CD14-positive monocyte (primary cell): ENCODE measurements at regions not wholly inside any gene's neighbourhood (a gene's known extent, or its start where the extent isn't known, plus 50 kb on each side); places are given as distances from the start of the nearest gene placed in this dataset.
A peak's percentile ranks its signal among the peaks of the same experiment; 100 is the strongest.

Experiments
- DNase-seq, 3 donors: peaks; one replicate each; pipeline ENCODE4 v3.0.0-alpha.2; 2011 to 2022
- H2AFZ ChIP-seq: 2 replicates; pipeline ENCODE4 v1.6.0; 2012; ENCODE audit warnings: mild to moderate bottlenecking, low read depth, low read length, inconsistent platforms; ENCODE audit not compliant: insufficient read depth, poor library complexity, severe bottlenecking
- H3K27ac ChIP-seq, 2 donors: 1 replicate in 1 of 2; 2 replicates in 1 of 2; pipeline ENCODE4 v1.5.1; 2012 to 2013; ENCODE audit warnings: low read length in 2 of 2, control low read depth in 1 of 2, inconsistent platforms in 1 of 2, low read depth in 1 of 2, mild to moderate bottlenecking in 1 of 2
- H3K27me3 ChIP-seq, 2 donors: one replicate each; pipeline versions ENCODE4 v1.6.0 to v1.6.1; 2011 to 2013; ENCODE audit warnings: low read length in 2 of 2; ENCODE audit not compliant: control insufficient read depth in 2 of 2, insufficient read depth in 2 of 2
- H3K36me3 ChIP-seq, 2 donors: replicated peaks in 1 of 2; 1 replicate in 1 of 2; 2 replicates in 1 of 2; pipeline versions ENCODE4 v1.5.1 to v1.6.1; 2012 to 2013; ENCODE audit warnings: low read length in 2 of 2, control low read depth in 1 of 2, inconsistent platforms in 1 of 2, mild to moderate bottlenecking in 1 of 2; ENCODE audit not compliant: insufficient read depth in 2 of 2, control insufficient read depth in 1 of 2
- H3K4me1 ChIP-seq, 2 donors: 1 replicate in 1 of 2; 2 replicates in 1 of 2; pipeline versions ENCODE4 v1.5.1 to v1.6.1; 2012 to 2013; ENCODE audit warnings: low read length in 2 of 2, control low read depth in 1 of 2, inconsistent platforms in 1 of 2, mild to moderate bottlenecking in 1 of 2, moderate library complexity in 1 of 2; ENCODE audit not compliant: insufficient read depth in 2 of 2, control insufficient read depth in 1 of 2
- H3K4me2 ChIP-seq: replicated peaks from 2 replicates; pipeline ENCODE3; 2012; ENCODE audit warnings: low read length, moderate library complexity, mild to moderate bottlenecking; ENCODE audit not compliant: poor library complexity, severe bottlenecking; ENCODE audit errors: extremely low read depth
- H3K4me3 ChIP-seq, 3 experiments: fragments of 200-600 bp in 1 of 3; sonication (generic) in 1 of 3; replicated peaks in 1 of 3; 1 replicate in 2 of 3; 2 replicates in 1 of 3; pipeline ENCODE4 v1.5.1; 2011 to 2013; ENCODE audit warnings: low read length in 3 of 3, mild to moderate bottlenecking in 3 of 3, control low read depth in 2 of 3, low read depth in 2 of 3, inconsistent platforms in 1 of 3, moderate library complexity in 1 of 3
- H3K79me2 ChIP-seq: 2 replicates; pipeline ENCODE4 v1.6.0; 2012; ENCODE audit warnings: mild to moderate bottlenecking, control low read depth, inconsistent platforms, low read length, moderate library complexity; ENCODE audit not compliant: insufficient read depth
- H3K9ac ChIP-seq: 2 replicates; pipeline ENCODE4 v1.6.0; 2017; ENCODE audit warnings: low read length, mild to moderate bottlenecking; ENCODE audit not compliant: insufficient read depth, poor library complexity, severe bottlenecking
- H3K9me3 ChIP-seq, 2 donors: replicated peaks in 1 of 2; 1 replicate in 1 of 2; 2 replicates in 1 of 2; pipeline versions ENCODE4 v1.5.1 to v1.6.1; 2012 to 2013; ENCODE audit warnings: low read length in 2 of 2, control low read depth in 1 of 2; ENCODE audit not compliant: control insufficient read depth in 1 of 2, insufficient read depth in 1 of 2
- H4K20me1 ChIP-seq: 2 replicates; pipeline ENCODE4 v1.6.0; 2012; ENCODE audit warnings: mild to moderate bottlenecking, low read length, control low read depth, moderate library complexity; ENCODE audit not compliant: insufficient read depth
- H3K27ac Mint-ChIP-seq, 7 donors: one replicate each; pipeline ENCODE4 v1.8.0; 2020; ENCODE audit warnings: mild to moderate bottlenecking in 7 of 7, mixed read lengths in 7 of 7, moderate library complexity in 6 of 7, inconsistent platforms in 2 of 7
- H3K27me3 Mint-ChIP-seq, 3 donors: one replicate each; pipeline ENCODE4 v1.8.0; 2021 to 2022; ENCODE audit warnings: low read depth in 3 of 3, mild to moderate bottlenecking in 3 of 3, mixed read lengths in 3 of 3, moderate library complexity in 3 of 3, inconsistent platforms in 1 of 3
- H3K36me3 Mint-ChIP-seq, 2 donors: one replicate each; pipeline ENCODE4 v1.8.0; 2020; ENCODE audit warnings: mixed read lengths in 2 of 2, inconsistent platforms in 1 of 2, mild to moderate bottlenecking in 1 of 2
- H3K4me1 Mint-ChIP-seq: one replicate; pipeline ENCODE4 v1.8.0; 2020; ENCODE audit warnings: mild to moderate bottlenecking, mixed read lengths
- H3K4me3 Mint-ChIP-seq, 2 donors: one replicate each; pipeline ENCODE4 v1.8.0; 2020; ENCODE audit warnings: mild to moderate bottlenecking in 2 of 2, mixed read lengths in 2 of 2, moderate library complexity in 1 of 2
- H3K9me3 Mint-ChIP-seq, 7 donors: one replicate each; pipeline ENCODE4 v1.8.0; 2020 to 2022; ENCODE audit warnings: mixed read lengths in 7 of 7, mild to moderate bottlenecking in 6 of 7, moderate library complexity in 6 of 7, inconsistent platforms in 2 of 7
- WGBS: methylation state at CpG from one replicate; pipeline ENCODE4 v1.1.5; 2013; ENCODE audit warnings: missing lambda C conversion rate; ENCODE audit not compliant: insufficient coverage; 5-methylcytosine and 5-hydroxymethylcytosine counted together
- intact Hi-C, 2 donors: fragments of 100-400 bp; cut with micrococcal nuclease; formaldehyde crosslinking; loops; one replicate each; pipeline versions ENCODE4 v1.15.0 to v1.15.1; 2023
- TF ChIP-seq, protein P1 (sequence below): fragments of 200-600 bp; IDR thresholded peaks from one replicate; pipeline ENCODE4 v1.8.0; 2022; ENCODE audit warnings: antibody characterized with exemption, mild to moderate bottlenecking

DNA sequence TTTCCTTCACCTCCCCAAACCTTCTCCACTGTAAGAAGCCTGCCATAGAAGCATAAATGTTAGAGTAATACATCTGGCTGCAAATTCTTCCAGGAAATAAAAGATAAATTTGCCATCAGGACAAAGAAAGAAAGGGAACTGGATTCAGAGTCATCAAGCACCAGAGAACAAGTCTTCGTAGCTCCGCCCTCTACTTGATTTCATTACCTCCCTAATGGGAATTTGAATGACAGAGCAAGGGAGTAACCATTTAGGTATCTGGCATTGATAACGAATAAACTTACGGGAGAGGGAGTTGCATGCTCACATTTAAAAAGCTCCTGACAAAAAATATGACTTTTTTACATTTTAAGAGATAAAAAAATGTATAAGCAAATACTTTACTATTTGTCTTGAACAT is 263.4 kb downstream of the NEBL start:
- Mint-ChIP-seq H3K27me3 (no peaks in the 10 kb centered on the region), H3K36me3 (no peaks in the 10 kb centered on the region), H3K4me3 (no peak overlapping the region), H3K27ac (no peak overlapping the region), H3K4me1 (no peaks in the 10 kb centered on the region), H3K9me3 (peaks cover 0 to 8% (median 3%) of the 10 kb centered on the region in 7 donors)
- whole genome bisulfite sequencing: no CpG with 5 or more reads among the region's 4 CpGs
- no peak overlapping the region for H3K27ac ChIP-seq
- no peaks in the 10 kb centered on the region for H3K4me1 ChIP-seq
- TF ChIP-seq, protein P1, sequence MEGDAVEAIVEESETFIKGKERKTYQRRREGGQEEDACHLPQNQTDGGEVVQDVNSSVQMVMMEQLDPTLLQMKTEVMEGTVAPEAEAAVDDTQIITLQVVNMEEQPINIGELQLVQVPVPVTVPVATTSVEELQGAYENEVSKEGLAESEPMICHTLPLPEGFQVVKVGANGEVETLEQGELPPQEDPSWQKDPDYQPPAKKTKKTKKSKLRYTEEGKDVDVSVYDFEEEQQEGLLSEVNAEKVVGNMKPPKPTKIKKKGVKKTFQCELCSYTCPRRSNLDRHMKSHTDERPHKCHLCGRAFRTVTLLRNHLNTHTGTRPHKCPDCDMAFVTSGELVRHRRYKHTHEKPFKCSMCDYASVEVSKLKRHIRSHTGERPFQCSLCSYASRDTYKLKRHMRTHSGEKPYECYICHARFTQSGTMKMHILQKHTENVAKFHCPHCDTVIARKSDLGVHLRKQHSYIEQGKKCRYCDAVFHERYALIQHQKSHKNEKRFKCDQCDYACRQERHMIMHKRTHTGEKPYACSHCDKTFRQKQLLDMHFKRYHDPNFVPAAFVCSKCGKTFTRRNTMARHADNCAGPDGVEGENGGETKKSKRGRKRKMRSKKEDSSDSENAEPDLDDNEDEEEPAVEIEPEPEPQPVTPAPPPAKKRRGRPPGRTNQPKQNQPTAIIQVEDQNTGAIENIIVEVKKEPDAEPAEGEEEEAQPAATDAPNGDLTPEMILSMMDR: no peak
- no peaks in the 10 kb centered on the region for H3K79me2 ChIP-seq
- H2AFZ ChIP-seq: no peak overlapping the region
- intact Hi-C loops: no loop called here
- no peaks in the 10 kb centered on the region for H3K36me3 ChIP-seq
- no peak overlapping the region for H3K9ac ChIP-seq
- H3K4me3 ChIP-seq: no peak overlapping the region
- no peaks in the 10 kb centered on the region for H3K27me3 ChIP-seq
- no peaks in the 10 kb centered on the region for H3K9me3 ChIP-seq
- no peak for DNase-seq
- H4K20me1 ChIP-seq: no peaks in the 10 kb centered on the region
- H3K4me2 ChIP-seq: no peak overlapping the region

DNA sequence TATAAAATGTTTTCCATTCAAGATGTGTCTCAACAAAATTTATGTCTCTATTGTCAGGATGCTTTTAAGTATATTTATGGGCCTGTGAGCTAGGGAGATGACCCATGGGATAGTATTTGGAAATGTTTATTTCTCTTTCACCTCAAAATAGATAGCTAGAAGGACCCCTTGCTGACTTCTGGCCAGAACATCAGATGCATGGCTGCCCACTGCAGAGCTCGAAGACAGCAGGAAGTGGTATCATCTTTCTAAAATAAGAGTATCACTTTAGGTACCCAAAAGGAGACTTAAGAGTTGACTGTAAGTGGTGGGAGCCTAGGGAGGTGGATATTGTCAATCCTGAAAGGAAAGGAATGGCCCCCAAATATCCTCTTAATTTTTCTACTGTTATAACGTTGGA is 264.4 kb downstream of the NEBL start:
- Histone ChIP-seq H2AFZ (no peak overlapping the region), H3K79me2 (no peaks in the 10 kb centered on the region), H3K9ac (no peak overlapping the region), H3K4me2 (no peak overlapping the region), H4K20me1 (no peaks in the 10 kb centered on the region), H3K27ac (no peak overlapping the region), H3K4me1 (no peaks in the 10 kb centered on the region), H3K27me3 (no peaks in the 10 kb centered on the region), H3K36me3 (no peaks in the 10 kb centered on the region), H3K4me3 (no peak overlapping the region), H3K9me3 (no peaks in the 10 kb centered on the region)
- Mint-ChIP-seq H3K36me3 (no peaks in the 10 kb centered on the region), H3K4me3 (no peak overlapping the region), H3K27me3 (no peaks in the 10 kb centered on the region), H3K4me1 (no peaks in the 10 kb centered on the region), H3K27ac (peak overlapping the region in 1 of 7 donors; percentile 26), H3K9me3 (peaks cover 0 to 5% (median 3%) of the 10 kb centered on the region in 7 donors)
- no CpG with 5 or more reads among the region's 2 CpGs for WGBS
- DNase-seq: no peak
- intact Hi-C loops: no loop called here
- TF ChIP-seq, protein P1: no peak
